ENCODE measurements at regions not wholly inside any gene's neighbourhood (a gene's known extent, or its start where the extent isn't known, plus 50 kb on each side); places are given as distances from the start of the nearest gene placed in this dataset.

DNA sequence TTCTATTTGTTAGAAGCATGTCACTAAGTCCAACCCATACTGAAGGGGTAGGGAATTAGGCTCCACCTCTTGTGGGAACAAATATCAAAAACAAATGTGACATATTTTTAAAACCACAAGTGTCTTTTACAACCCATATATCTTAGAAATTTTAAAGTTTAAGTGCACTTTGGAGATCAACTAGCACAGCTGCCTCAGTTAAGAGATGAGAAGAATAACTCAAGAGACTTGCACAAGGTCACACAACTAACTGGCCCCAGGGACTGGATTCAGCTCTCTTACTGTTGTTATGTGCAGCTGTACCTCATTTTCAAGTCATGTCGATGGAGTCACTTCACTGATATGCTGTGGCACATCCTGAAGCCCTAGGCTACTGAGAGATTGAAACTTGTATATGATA lies 102.9 kb upstream of the BMP2 start:
- no peaks in the 10 kb centered on the region for H3K36me3 ChIP-seq (ENCODE audit: control insufficient read depth, insufficient read depth, low read length)
- H3K4me3 ChIP-seq (ENCODE audit: low read depth in 2 of 2, low read length in 2 of 2), result no peak overlapping the region
- intact Hi-C loops (cut with micrococcal nuclease; ENCODE audit: unreplicated experiment), result no loop called here
- no peaks in the 10 kb centered on the region for H3K4me1 ChIP-seq (ENCODE audit: control insufficient read depth, insufficient read depth, low read length)
- H3K9me3 ChIP-seq (ENCODE audit: control insufficient read depth, insufficient read depth, low read depth, low read length), result no peaks in the 10 kb centered on the region
- no peak overlapping the region for H3K27ac ChIP-seq (ENCODE audit: low read length)
- ATAC-seq (no peak), DNase-seq (ENCODE audit: low read depth, low spot score) (no peak)
- ChIA-PET CTCF (no interaction called here), POLR2A (no interaction called here)
- H3K27me3 ChIP-seq (ENCODE audit: control insufficient read depth, insufficient read depth, low read length), result no peaks in the 10 kb centered on the region
- no peak for TF ChIP-seq POLR2AphosphoS5 (IDR thresholded peaks at IDR 0.05; ENCODE audit: low read depth, low read length)
- TF ChIP-seq, protein P1, sequence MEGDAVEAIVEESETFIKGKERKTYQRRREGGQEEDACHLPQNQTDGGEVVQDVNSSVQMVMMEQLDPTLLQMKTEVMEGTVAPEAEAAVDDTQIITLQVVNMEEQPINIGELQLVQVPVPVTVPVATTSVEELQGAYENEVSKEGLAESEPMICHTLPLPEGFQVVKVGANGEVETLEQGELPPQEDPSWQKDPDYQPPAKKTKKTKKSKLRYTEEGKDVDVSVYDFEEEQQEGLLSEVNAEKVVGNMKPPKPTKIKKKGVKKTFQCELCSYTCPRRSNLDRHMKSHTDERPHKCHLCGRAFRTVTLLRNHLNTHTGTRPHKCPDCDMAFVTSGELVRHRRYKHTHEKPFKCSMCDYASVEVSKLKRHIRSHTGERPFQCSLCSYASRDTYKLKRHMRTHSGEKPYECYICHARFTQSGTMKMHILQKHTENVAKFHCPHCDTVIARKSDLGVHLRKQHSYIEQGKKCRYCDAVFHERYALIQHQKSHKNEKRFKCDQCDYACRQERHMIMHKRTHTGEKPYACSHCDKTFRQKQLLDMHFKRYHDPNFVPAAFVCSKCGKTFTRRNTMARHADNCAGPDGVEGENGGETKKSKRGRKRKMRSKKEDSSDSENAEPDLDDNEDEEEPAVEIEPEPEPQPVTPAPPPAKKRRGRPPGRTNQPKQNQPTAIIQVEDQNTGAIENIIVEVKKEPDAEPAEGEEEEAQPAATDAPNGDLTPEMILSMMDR (IDR thresholded peaks at IDR 0.05), result no peak
- TF ChIP-seq, protein P2, sequence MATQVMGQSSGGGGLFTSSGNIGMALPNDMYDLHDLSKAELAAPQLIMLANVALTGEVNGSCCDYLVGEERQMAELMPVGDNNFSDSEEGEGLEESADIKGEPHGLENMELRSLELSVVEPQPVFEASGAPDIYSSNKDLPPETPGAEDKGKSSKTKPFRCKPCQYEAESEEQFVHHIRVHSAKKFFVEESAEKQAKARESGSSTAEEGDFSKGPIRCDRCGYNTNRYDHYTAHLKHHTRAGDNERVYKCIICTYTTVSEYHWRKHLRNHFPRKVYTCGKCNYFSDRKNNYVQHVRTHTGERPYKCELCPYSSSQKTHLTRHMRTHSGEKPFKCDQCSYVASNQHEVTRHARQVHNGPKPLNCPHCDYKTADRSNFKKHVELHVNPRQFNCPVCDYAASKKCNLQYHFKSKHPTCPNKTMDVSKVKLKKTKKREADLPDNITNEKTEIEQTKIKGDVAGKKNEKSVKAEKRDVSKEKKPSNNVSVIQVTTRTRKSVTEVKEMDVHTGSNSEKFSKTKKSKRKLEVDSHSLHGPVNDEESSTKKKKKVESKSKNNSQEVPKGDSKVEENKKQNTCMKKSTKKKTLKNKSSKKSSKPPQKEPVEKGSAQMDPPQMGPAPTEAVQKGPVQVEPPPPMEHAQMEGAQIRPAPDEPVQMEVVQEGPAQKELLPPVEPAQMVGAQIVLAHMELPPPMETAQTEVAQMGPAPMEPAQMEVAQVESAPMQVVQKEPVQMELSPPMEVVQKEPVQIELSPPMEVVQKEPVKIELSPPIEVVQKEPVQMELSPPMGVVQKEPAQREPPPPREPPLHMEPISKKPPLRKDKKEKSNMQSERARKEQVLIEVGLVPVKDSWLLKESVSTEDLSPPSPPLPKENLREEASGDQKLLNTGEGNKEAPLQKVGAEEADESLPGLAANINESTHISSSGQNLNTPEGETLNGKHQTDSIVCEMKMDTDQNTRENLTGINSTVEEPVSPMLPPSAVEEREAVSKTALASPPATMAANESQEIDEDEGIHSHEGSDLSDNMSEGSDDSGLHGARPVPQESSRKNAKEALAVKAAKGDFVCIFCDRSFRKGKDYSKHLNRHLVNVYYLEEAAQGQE (IDR thresholded peaks at IDR 0.05; ENCODE audit: insufficient read depth in 1 of 2, low read depth in 2 of 2, low read length in 1 of 2), result no peak
- no peak for TF ChIP-seq SIN3A (IDR thresholded peaks at IDR 0.05; ENCODE audit: borderline replicate concordance, insufficient read depth, low read depth, low read length)
- TF ChIP-seq TCF7L2 (IDR thresholded peaks at IDR 0.05; ENCODE audit: low read depth, low read length), result no peak
- in situ Hi-C loops (cut with HindIII; ENCODE audit: low pct_unique_long_range_greater_than_20kb, low sequenced_read_pairs), result no loop called here
- no TSS peak for BruUV-seq (replicated peaks)

DNA sequence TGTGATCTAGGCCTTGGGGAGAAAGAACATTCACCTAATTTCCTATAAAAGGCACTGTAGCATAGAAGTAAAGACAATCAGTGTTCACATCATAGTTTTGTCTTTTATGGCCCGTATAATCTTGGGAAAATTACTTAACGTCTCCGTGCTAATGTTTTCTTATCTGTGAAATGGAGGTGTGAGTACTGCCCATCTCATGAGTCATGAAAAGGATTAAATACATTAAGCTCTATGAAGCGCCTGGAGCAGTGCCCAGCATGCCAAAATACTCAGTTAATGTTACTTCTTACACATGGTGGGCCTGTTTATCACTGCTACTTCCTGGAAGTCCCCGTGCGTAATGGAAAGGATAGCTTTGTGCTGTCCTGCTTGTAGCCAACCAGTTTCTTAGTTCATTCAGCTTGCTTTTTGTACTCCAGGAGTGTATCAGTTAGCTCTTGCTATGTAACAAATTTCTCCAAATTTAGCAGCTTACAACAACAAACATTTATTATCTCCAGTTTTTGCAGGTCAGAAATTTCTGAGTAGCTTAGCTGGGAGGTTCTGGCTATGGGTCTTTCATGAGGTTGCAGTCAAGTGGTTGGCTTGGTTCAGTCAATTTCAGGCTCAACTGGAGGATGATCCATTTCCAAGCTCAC lies 103.6 kb upstream of the BMP2 start:
- in situ Hi-C loops (cut with HindIII; ENCODE audit: low pct_unique_long_range_greater_than_20kb, low sequenced_read_pairs), result no loop called here
- CTCF ChIA-PET, result no interaction called here

More for the DNA sequence above, 103.6 kb upstream of the BMP2 start:
- POLR2A ChIA-PET, result no interaction called here
- no peak for TF ChIP-seq TCF7L2 (IDR thresholded peaks at IDR 0.05; ENCODE audit: low read depth, low read length)
- no peak for TF ChIP-seq SIN3A (IDR thresholded peaks at IDR 0.05; ENCODE audit: borderline replicate concordance, insufficient read depth, low read depth, low read length)
- TF ChIP-seq POLR2AphosphoS5 (IDR thresholded peaks at IDR 0.05; ENCODE audit: low read depth, low read length), result no peak
- TF ChIP-seq, protein P2 (IDR thresholded peaks at IDR 0.05; ENCODE audit: insufficient read depth in 1 of 2, low read depth in 2 of 2, low read length in 1 of 2), result no peak
- TF ChIP-seq, protein P1 (IDR thresholded peaks at IDR 0.05), result no peak
- Histone ChIP-seq H3K27me3 (ENCODE audit: control insufficient read depth, insufficient read depth, low read length) (no peaks in the 10 kb centered on the region), H3K9me3 (ENCODE audit: control insufficient read depth, insufficient read depth, low read depth, low read length) (no peaks in the 10 kb centered on the region), H3K27ac (ENCODE audit: low read length) (no peak overlapping the region), H3K4me3 (ENCODE audit: low read depth in 2 of 2, low read length in 2 of 2) (no peak overlapping the region), H3K4me1 (ENCODE audit: control insufficient read depth, insufficient read depth, low read length) (no peaks in the 10 kb centered on the region), H3K36me3 (ENCODE audit: control insufficient read depth, insufficient read depth, low read length) (no peaks in the 10 kb centered on the region)
- DNase-seq (ENCODE audit: low read depth, low spot score) (no peak), ATAC-seq (no peak)
- BruUV-seq (replicated peaks), result no TSS peak
- intact Hi-C loops (cut with micrococcal nuclease; ENCODE audit: unreplicated experiment), result no loop called here
